Naive thymus-derived CD4-positive, alpha-beta T cell (primary cell): ENCODE measurements at regions not wholly inside any gene's neighbourhood (a gene's known extent, or its start where the extent isn't known, plus 50 kb on each side); places are given as distances from the start of the nearest gene placed in this dataset.

Experiments
- ATAC-seq: fragments of 150-1000 bp; cut with Tn5 transposase; 2 replicates; pipeline ENCODE4 v1.10.0; 2021; ENCODE audit warnings: mild to moderate bottlenecking, moderate library complexity
- CTCF ChIA-PET: fragments of 350-600 bp; sonication (Branson Sonifier 250); formaldehyde crosslinking; loops from one replicate; lab custom pipeline; 2021; ENCODE audit warnings: antibody characterized with exemption; lab: Charles Lee
- POLR2A ChIA-PET: fragments of 350-600 bp; sonication (Branson Sonifier 250); formaldehyde crosslinking; loops from one replicate; lab custom pipeline; 2021; ENCODE audit warnings: antibody characterized with exemption, inconsistent platforms; lab: Charles Lee
- DNase-seq, 9 donors: peaks; one replicate each; pipeline versions ENCODE4 v3.0.0 to v3.0.0-alpha.2; 2020 to 2022; ENCODE audit warnings: mixed read lengths in 1 of 9
- H3K27ac ChIP-seq: one replicate; pipeline ENCODE4 v1.7.0; 2013; ENCODE audit warnings: mild to moderate bottlenecking, low read depth, low read length, moderate library complexity
- H3K27me3 ChIP-seq, 2 donors: one replicate each; pipeline ENCODE4 v1.7.0; 2013; ENCODE audit warnings: low read length in 2 of 2, mild to moderate bottlenecking in 2 of 2, moderate library complexity in 2 of 2; ENCODE audit not compliant: control insufficient read depth in 2 of 2, insufficient read depth in 2 of 2
- H3K36me3 ChIP-seq, 3 experiments: 1 replicate in 2 of 3; 2 replicates in 1 of 3; pipeline ENCODE4 v1.7.0; 2013; ENCODE audit warnings: low read length in 3 of 3, mild to moderate bottlenecking in 3 of 3, moderate library complexity in 1 of 3; ENCODE audit not compliant: insufficient read depth in 3 of 3, control insufficient read depth in 2 of 3
- H3K4me1 ChIP-seq, 2 donors: one replicate each; pipeline ENCODE4 v1.7.0; 2013; ENCODE audit warnings: low read length in 2 of 2, mild to moderate bottlenecking in 2 of 2, moderate library complexity in 1 of 2; ENCODE audit not compliant: control insufficient read depth in 2 of 2, insufficient read depth in 2 of 2
- H3K4me3 ChIP-seq: 2 replicates; pipeline ENCODE4 v1.7.0; 2013; ENCODE audit warnings: mild to moderate bottlenecking, low read length
- H3K9me3 ChIP-seq, 3 experiments: 1 replicate in 2 of 3; 2 replicates in 1 of 3; pipeline ENCODE4 v1.7.0; 2013; ENCODE audit warnings: low read length in 3 of 3; ENCODE audit not compliant: control insufficient read depth in 2 of 3
- H3K27ac Mint-ChIP-seq, 9 donors: one replicate each; pipeline ENCODE4 v1.8.0; 2020 to 2022; ENCODE audit warnings: mixed read lengths in 9 of 9, mild to moderate bottlenecking in 8 of 9, moderate library complexity in 5 of 9, inconsistent platforms in 2 of 9
- H3K27me3 Mint-ChIP-seq, 5 donors: one replicate each; pipeline ENCODE4 v1.8.0; 2021 to 2022; ENCODE audit warnings: mixed read lengths in 5 of 5, mild to moderate bottlenecking in 1 of 5
- H3K36me3 Mint-ChIP-seq, 5 donors: one replicate each; pipeline ENCODE4 v1.8.0; 2020 to 2022; ENCODE audit warnings: mixed read lengths in 5 of 5, mild to moderate bottlenecking in 3 of 5, inconsistent platforms in 1 of 5
- H3K4me1 Mint-ChIP-seq, 7 donors: one replicate each; pipeline ENCODE4 v1.8.0; 2020 to 2022; ENCODE audit warnings: mixed read lengths in 7 of 7, mild to moderate bottlenecking in 3 of 7, inconsistent platforms in 1 of 7
- H3K4me3 Mint-ChIP-seq, 10 donors: one replicate each; pipeline ENCODE4 v1.8.0; 2020 to 2022; ENCODE audit warnings: mild to moderate bottlenecking in 10 of 10, mixed read lengths in 10 of 10, moderate library complexity in 6 of 10, inconsistent platforms in 2 of 10
- H3K9me3 Mint-ChIP-seq, 11 donors: one replicate each; pipeline ENCODE4 v1.8.0; 2020 to 2022; ENCODE audit warnings: mixed read lengths in 11 of 11, mild to moderate bottlenecking in 4 of 11, inconsistent platforms in 1 of 11, moderate library complexity in 1 of 11
- intact Hi-C, 2 donors: fragments of 100-400 bp; cut with micrococcal nuclease; formaldehyde crosslinking; loops; one replicate each; pipeline ENCODE4 v1.15.1; 2023

DNA sequence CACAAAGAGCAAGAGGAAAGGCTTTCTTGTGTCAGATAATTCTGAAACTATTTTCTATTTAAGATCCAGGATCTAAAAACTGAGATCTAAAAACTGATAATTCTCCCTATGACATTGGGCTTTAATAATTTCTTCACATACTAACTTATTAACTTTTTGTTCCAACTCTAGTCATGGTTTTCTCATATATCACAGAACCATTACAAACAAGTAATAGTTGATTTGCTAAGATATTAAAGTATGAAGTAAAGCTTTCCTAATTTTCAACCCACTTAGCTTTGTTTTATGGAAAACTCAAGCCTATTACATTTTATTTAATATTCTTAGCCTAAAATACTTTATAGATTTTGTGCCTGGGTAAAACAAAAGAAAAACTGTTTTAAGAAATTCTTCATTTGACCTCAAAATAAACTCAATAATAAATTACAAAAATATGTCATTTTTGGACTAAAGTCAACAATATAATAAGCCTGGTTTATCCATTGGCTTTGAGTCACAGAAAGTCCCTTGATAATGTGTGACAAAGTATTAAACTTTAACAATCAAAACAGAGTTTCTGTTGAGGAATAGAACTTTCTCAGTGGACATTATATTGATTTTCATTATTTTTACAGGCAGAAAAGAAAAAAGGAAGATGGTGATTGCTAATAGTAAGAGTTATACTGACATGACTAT lies 1142.9 kb upstream of the SORCS1 start:
- ATAC-seq: no peak
- Histone ChIP-seq H3K27me3 (no peaks in the 10 kb centered on the region), H3K9me3 (no peaks in the 10 kb centered on the region), H3K4me3 (no peak overlapping the region), H3K4me1 (no peaks in the 10 kb centered on the region), H3K27ac (no peak overlapping the region), H3K36me3 (no peaks in the 10 kb centered on the region)
- no peaks in the 10 kb centered on the region for H3K4me1 Mint-ChIP-seq
- no peak overlapping the region for H3K27ac Mint-ChIP-seq
- intact Hi-C loops: no loop called here
- DNase-seq: no peak
- ChIA-PET POLR2A (no interaction called here), CTCF (no interaction called here)
- no peaks in the 10 kb centered on the region for H3K36me3 Mint-ChIP-seq
- no peaks in the 10 kb centered on the region for H3K27me3 Mint-ChIP-seq
- H3K9me3 Mint-ChIP-seq: peaks cover 0 to 29% (median 4%) of the 10 kb centered on the region in 11 donors
- H3K4me3 Mint-ChIP-seq: no peak overlapping the region

DNA sequence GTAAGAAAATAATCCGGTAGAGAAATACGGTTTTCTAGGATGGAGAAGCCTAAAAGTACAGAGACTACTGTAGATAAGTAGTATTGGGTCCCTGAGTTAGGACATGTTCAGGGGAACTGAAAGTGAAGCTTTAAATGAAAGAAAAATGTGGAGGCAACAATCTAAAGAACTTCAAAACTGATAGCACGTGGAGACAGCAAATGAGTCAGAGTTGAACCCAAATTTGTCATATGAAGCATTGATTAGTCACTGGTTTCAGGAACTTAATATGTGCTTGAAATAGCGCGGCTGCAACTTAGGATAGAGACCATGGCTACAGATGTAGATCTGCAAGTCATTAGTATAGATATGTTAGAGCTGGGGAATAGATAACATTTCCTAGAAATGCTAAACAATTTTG lies 1138.6 kb upstream of the SORCS1 start:
- H3K36me3 Mint-ChIP-seq: no peaks in the 10 kb centered on the region
- DNase-seq (no peak), ATAC-seq (no peak)
- POLR2A ChIA-PET: no interaction called here
- Histone ChIP-seq H3K27ac (no peak overlapping the region), H3K27me3 (no peaks in the 10 kb centered on the region), H3K9me3 (no peaks in the 10 kb centered on the region), H3K36me3 (no peaks in the 10 kb centered on the region), H3K4me1 (no peaks in the 10 kb centered on the region), H3K4me3 (no peak overlapping the region)
- CTCF ChIA-PET: no interaction called here
- no peak overlapping the region for H3K4me3 Mint-ChIP-seq
- H3K27ac Mint-ChIP-seq: no peak overlapping the region
- intact Hi-C loops: no loop called here
- no peaks in the 10 kb centered on the region for H3K4me1 Mint-ChIP-seq
- H3K9me3 Mint-ChIP-seq: peaks cover 0 to 33% (median 5%) of the 10 kb centered on the region in 11 donors
- no peaks in the 10 kb centered on the region for H3K27me3 Mint-ChIP-seq

DNA sequence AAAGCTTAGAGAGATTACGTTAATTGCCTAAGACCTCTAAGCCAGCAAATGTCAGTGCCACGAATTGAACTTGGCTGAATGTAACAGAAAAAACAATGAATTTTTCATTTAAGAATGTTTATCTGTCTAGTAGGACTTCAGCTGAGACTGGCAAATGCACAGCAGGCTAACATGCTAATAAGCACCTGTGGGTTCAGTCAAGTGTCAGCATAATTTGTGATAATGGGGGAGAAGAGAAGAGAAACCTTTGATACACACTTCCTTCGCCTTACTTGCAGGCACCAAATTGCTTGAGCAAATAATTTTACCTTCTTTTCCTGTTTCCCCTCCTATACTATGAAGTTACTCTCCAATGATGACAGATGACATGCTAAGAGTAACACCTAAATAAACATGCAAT lies 1136.5 kb upstream of the SORCS1 start:
- POLR2A ChIA-PET: no interaction called here
- Histone ChIP-seq H3K27ac (no peak overlapping the region), H3K36me3 (no peaks in the 10 kb centered on the region), H3K4me3 (no peak overlapping the region), H3K9me3 (no peaks in the 10 kb centered on the region), H3K4me1 (no peaks in the 10 kb centered on the region), H3K27me3 (no peaks in the 10 kb centered on the region)
- DNase-seq (no peak), ATAC-seq (no peak)
- no peaks in the 10 kb centered on the region for H3K4me1 Mint-ChIP-seq
- no peaks in the 10 kb centered on the region for H3K27me3 Mint-ChIP-seq
- no peaks in the 10 kb centered on the region for H3K36me3 Mint-ChIP-seq
- CTCF ChIA-PET: no interaction called here
- H3K9me3 Mint-ChIP-seq: peaks cover 0 to 33% (median 5%) of the 10 kb centered on the region in 11 donors
- H3K4me3 Mint-ChIP-seq: no peak overlapping the region
- intact Hi-C loops: no loop called here
- H3K27ac Mint-ChIP-seq: no peak overlapping the region

DNA sequence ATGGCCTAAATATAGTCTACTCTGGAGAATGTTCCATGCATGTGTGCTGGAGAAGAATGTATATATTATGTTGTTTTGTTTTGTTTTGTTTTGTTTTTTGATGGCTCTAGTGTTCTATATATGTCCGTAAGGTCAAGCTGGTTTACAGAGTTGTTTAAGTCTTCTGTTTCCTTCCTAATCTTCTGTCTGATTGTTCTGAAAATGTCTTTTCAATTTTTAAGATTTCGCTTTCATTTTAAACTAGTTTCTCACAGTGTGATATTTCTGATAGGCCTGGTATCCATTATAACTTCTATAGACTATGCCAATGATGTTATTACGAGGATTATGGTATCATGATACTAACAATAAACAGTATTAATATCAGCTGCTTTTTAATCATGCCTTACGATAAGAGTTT lies 1126.3 kb upstream of the SORCS1 start:
- H3K4me1 Mint-ChIP-seq: no peaks in the 10 kb centered on the region
- peaks cover 0 to 21% (median 8%) of the 10 kb centered on the region in 11 donors for H3K9me3 Mint-ChIP-seq
- no peaks in the 10 kb centered on the region for H3K4me1 ChIP-seq
- no peaks in the 10 kb centered on the region for H3K27me3 ChIP-seq
- intact Hi-C loops: no loop called here
- no peak overlapping the region for H3K27ac Mint-ChIP-seq
- H3K4me3 Mint-ChIP-seq: no peak overlapping the region
- no peak for ATAC-seq
- H3K9me3 ChIP-seq: no peaks in the 10 kb centered on the region
- no peaks in the 10 kb centered on the region for H3K36me3 ChIP-seq
- CTCF ChIA-PET: no interaction called here
- H3K4me3 ChIP-seq: no peak overlapping the region
- H3K36me3 Mint-ChIP-seq: no peaks in the 10 kb centered on the region
- no peak for DNase-seq
- POLR2A ChIA-PET: no interaction called here
- no peak overlapping the region for H3K27ac ChIP-seq
- no peaks in the 10 kb centered on the region for H3K27me3 Mint-ChIP-seq

DNA sequence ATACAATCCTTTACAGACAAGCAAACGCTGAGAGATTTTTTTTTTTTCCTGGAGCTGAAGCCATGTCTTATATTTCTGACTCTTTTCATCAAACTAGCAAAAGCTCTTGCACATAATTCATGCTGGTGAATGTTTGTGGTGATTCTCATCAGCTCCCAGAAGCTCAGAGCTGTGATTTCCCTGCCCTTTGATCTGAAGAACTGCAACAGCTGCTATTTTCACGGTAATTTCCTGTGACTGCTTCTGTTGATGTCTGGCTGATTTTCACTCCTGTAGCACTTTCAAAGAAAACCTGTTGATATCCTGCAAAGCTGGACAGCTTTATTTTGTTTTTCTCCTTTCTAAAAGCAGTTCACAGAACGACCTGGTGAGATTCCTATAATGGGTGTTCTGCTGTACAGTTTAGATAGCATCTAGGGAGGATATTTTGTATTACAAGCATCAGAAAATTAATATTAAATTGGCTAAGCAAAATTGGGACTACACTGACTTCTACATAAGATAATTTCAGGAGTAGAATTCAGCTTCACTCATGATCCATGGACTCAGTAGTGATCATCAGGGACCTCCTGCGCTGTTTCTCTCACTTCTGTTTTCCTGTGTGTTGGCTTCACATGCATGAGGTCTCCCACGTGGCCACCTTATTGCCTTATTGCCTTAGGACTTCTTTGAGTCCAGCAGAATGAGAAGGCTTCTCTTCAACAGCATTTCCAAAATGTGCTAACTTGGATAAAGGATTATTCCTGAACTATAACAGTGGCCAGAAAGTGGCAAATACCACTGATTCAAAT lies 1111.6 kb upstream of the SORCS1 start:
- intact Hi-C loops: no loop called here
- no peaks in the 10 kb centered on the region for H3K27me3 Mint-ChIP-seq
- CTCF ChIA-PET: no interaction called here
- Histone ChIP-seq H3K4me1 (no peaks in the 10 kb centered on the region), H3K27me3 (no peaks in the 10 kb centered on the region), H3K36me3 (no peaks in the 10 kb centered on the region), H3K27ac (no peak overlapping the region), H3K4me3 (no peak overlapping the region), H3K9me3 (no peaks in the 10 kb centered on the region)
- H3K27ac Mint-ChIP-seq: no peak overlapping the region
- DNase-seq: peak in 2 of 9 donors; percentile 1 to 2
- H3K9me3 Mint-ChIP-seq: peaks cover 2 to 21% (median 7%) of the 10 kb centered on the region in 11 donors
- peaks cover 0 to 4% (median 0%) of the 10 kb centered on the region in 5 donors for H3K36me3 Mint-ChIP-seq
- H3K4me1 Mint-ChIP-seq: peaks cover 0 to 4% (median 0%) of the 10 kb centered on the region in 7 donors
- no peak overlapping the region for H3K4me3 Mint-ChIP-seq
- POLR2A ChIA-PET: no interaction called here
- no peak for ATAC-seq

DNA sequence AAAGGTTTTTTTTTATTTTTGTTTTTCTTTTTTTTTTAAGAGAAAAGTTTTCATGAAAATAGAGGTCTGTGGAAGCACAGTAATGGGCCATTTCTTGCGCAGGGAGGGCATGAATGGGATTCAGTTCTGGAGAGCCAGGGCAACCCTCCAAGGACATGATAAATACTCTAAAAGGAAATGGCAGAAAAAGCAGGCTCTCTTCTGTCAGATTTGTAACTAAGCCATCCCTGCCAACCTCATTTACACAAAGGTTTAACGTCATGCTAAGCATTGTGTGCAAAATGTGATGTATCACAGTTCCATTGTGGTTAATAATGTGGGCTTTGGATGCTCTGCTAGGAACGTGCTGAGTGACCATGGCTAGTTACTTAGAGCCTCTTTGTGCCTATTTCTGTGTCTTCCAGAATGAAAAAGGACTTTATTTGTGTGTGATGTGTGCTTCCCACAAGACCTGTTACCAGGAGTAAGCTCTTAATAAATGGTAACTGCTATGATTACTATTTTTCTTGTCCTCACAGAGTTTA lies 1095.9 kb upstream of the SORCS1 start:
- ChIA-PET POLR2A (no interaction called here), CTCF (no interaction called here)
- Histone ChIP-seq H3K4me1 (no peaks in the 10 kb centered on the region), H3K9me3 (no peaks in the 10 kb centered on the region), H3K4me3 (no peak overlapping the region), H3K36me3 (no peaks in the 10 kb centered on the region), H3K27me3 (no peaks in the 10 kb centered on the region), H3K27ac (no peak overlapping the region)
- Mint-ChIP-seq H3K4me1 (peaks cover 0 to 1% (median 0%) of the 10 kb centered on the region in 7 donors), H3K9me3 (peaks cover 0 to 4% (median 0%) of the 10 kb centered on the region in 11 donors), H3K4me3 (no peak overlapping the region), H3K36me3 (no peaks in the 10 kb centered on the region), H3K27me3 (no peaks in the 10 kb centered on the region), H3K27ac (no peak overlapping the region)
- ATAC-seq: no peak
- intact Hi-C loops: no loop called here
- DNase-seq: no peak
